ENCODE measurements at regions not wholly inside any gene's neighbourhood (a gene's known extent, or its start where the extent isn't known, plus 50 kb on each side); places are given as distances from the start of the nearest gene placed in this dataset.
A peak's percentile ranks its signal among the peaks of the same experiment; 100 is the strongest.

DNA sequence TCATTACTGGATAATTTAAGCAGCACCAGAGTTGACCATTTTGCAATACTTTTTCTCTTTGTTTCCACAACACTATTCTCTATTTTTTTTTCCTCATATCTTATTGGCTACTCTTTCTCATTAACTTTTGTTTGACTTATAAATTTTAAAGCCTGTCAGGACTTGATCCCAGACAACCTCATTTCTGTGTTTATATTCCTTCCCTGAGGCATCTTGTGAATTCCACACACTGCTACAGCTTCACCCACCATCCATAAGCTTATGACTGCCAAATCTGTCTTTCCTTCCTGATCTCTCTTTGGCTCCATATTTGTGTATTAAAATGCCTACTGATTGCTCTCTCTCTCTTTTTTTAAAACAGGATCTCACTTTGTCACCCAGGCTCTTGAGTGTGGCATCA is 124.6 kb upstream of the MBL2 start:
- no peak for DNase-seq (ENCODE audit: low read depth, low spot score)
- TF ChIP-seq, protein P1, sequence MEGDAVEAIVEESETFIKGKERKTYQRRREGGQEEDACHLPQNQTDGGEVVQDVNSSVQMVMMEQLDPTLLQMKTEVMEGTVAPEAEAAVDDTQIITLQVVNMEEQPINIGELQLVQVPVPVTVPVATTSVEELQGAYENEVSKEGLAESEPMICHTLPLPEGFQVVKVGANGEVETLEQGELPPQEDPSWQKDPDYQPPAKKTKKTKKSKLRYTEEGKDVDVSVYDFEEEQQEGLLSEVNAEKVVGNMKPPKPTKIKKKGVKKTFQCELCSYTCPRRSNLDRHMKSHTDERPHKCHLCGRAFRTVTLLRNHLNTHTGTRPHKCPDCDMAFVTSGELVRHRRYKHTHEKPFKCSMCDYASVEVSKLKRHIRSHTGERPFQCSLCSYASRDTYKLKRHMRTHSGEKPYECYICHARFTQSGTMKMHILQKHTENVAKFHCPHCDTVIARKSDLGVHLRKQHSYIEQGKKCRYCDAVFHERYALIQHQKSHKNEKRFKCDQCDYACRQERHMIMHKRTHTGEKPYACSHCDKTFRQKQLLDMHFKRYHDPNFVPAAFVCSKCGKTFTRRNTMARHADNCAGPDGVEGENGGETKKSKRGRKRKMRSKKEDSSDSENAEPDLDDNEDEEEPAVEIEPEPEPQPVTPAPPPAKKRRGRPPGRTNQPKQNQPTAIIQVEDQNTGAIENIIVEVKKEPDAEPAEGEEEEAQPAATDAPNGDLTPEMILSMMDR (conservative IDR thresholded peaks at IDR 0.05) = no peak
- H3K9me3 Mint-ChIP-seq = peaks cover 5% of the 10 kb centered on the region
- H3K4me1 Mint-ChIP-seq = no peaks in the 10 kb centered on the region
- no peaks in the 10 kb centered on the region for H3K27me3 Mint-ChIP-seq (ENCODE audit: low read depth)
- H3K36me3 Mint-ChIP-seq (ENCODE audit: low read depth) = peaks cover 2% of the 10 kb centered on the region
- no peak overlapping the region for H3K27ac Mint-ChIP-seq (ENCODE audit: unreplicated experiment)
- no peak overlapping the region for H3K4me3 Mint-ChIP-seq

DNA sequence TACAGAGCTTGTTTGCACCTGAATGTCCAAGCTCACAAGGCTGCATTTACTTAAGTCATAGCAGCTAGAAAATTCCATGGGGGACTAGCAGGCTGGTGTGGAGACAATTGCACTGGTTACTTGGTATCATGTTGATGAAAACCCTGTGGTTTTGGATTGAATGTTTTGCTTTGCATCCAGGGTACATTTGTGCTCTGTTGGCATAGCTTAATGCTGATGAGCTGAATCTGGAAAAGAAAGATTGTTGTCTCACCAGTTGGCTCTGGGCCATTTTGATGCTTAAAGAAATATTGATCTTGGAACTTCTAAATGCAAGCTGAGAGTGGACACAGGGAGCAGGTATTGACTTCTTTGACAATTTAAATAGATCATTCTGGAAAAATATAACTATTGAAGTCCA is 122.5 kb upstream of the MBL2 start:
- DNase-seq (ENCODE audit: low read depth, low spot score) = no peak
- Mint-ChIP-seq H3K27me3 (ENCODE audit: low read depth) (no peaks in the 10 kb centered on the region), H3K36me3 (ENCODE audit: low read depth) (peaks cover 2% of the 10 kb centered on the region), H3K4me3 (no peak overlapping the region), H3K4me1 (no peaks in the 10 kb centered on the region), H3K27ac (ENCODE audit: unreplicated experiment) (no peak overlapping the region), H3K9me3 (peaks cover 5% of the 10 kb centered on the region)
- TF ChIP-seq, protein P1 (conservative IDR thresholded peaks at IDR 0.05) = no peak

DNA sequence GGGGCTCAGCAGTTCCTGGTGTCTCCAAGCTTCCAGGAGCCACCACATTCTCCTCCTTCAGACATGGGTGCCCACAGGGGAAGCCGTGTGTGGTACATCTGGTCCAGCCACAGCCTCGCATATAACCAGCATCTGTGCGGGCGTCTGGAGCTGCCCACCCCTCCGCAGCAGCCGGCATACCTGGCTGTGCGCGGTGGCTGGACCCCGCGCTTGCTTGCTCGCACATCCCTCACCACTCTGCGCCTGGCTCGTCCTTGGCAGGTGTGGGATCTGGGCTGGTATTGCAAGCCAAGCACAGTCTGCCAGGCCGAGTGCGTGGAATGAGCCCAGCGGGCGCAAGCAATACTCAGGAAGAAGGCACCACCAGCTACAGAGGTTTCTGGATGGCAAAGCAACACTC is 117.7 kb upstream of the MBL2 start:
- TF ChIP-seq, protein P1 (conservative IDR thresholded peaks at IDR 0.05) = no peak
- H3K4me1 Mint-ChIP-seq = no peaks in the 10 kb centered on the region
- no peak for DNase-seq (ENCODE audit: low read depth, low spot score)
- H3K27me3 Mint-ChIP-seq (ENCODE audit: low read depth) = no peaks in the 10 kb centered on the region
- H3K9me3 Mint-ChIP-seq = no peaks in the 10 kb centered on the region
- no peak overlapping the region for H3K27ac Mint-ChIP-seq (ENCODE audit: unreplicated experiment)
- H3K4me3 Mint-ChIP-seq = no peak overlapping the region
- H3K36me3 Mint-ChIP-seq (ENCODE audit: low read depth) = no peaks in the 10 kb centered on the region

DNA sequence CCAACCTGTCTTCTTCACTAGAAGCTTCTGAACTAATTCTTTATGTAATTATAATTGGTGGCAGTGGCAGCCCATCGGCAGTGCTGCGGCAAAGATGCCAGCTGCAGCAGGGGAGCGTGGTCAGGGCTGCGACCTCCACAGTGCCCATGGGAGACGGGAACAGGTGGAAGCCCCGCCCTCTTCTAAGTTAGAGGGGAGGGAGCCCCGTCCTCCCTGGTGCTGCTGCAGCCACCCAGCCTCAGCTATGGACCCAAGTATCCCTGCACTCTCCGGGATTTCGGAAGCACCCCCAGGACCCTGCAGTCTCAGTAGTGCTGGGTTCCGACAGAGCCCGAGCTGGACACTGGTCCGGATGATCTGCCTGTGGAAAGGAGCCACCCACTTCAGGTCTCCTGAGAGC is 117.0 kb upstream of the MBL2 start:
- no peak overlapping the region for H3K27ac Mint-ChIP-seq (ENCODE audit: unreplicated experiment)
- no peaks in the 10 kb centered on the region for H3K36me3 Mint-ChIP-seq (ENCODE audit: low read depth)
- peaks cover under 1% of the 10 kb centered on the region for H3K4me1 Mint-ChIP-seq
- H3K9me3 Mint-ChIP-seq = no peaks in the 10 kb centered on the region
- TF ChIP-seq, protein P1 (conservative IDR thresholded peaks at IDR 0.05) = no peak
- no peak overlapping the region for H3K4me3 Mint-ChIP-seq
- no peaks in the 10 kb centered on the region for H3K27me3 Mint-ChIP-seq (ENCODE audit: low read depth)
- DNase-seq (ENCODE audit: low read depth, low spot score) = no peak

DNA sequence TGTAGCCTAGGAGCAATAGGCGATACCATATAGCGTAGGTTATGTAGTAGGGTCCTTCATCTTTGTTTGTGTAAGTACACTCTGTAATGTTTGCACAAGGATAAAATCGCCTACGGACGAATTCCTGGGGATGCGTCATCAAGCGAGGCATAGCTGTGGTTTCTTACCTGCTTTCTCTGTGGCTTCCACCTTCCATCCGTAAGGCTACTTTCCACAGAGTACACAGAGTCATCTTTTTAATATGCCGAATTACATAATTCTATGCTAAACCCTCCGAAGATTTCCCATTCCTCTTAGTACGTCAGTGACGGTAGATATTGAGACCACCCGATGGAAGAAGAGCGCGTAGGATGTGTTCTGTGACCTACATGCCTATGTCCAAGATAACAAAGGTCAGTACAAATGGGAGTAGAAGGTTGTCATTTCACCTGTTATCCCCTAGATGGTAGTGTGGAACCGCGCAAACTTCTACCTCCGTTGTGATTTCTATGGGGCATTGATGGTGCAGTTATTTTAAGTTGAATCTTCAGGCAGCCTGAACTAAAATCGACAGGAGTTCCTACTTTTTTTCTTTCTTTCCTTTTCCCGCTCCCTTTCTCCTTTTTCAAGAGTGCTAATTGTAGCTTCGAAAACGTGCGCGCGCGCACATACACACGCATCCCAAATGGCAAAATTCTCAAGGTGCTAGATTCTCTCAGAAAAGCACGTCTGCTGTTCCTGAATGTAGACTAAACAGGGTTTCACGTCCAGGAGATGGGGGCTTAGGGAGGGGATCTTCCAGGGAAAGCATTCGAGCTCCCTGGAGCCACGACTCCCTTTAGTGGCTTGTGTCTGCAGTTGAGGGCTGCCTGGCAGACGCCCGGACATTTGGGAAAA is 111.7 kb upstream of the MBL2 start:
- Mint-ChIP-seq H3K4me1 (peaks cover 15% of the 10 kb centered on the region), H3K4me3 (peak overlapping the region; percentile 28)

More for the DNA sequence above, 111.7 kb upstream of the MBL2 start:
- no peak overlapping the region for H3K27ac Mint-ChIP-seq (ENCODE audit: unreplicated experiment)
- H3K9me3 Mint-ChIP-seq = no peaks in the 10 kb centered on the region
- H3K36me3 Mint-ChIP-seq (ENCODE audit: low read depth) = no peaks in the 10 kb centered on the region
- TF ChIP-seq, protein P1 (conservative IDR thresholded peaks at IDR 0.05) = peak; percentile 92
- H3K27me3 Mint-ChIP-seq (ENCODE audit: low read depth) = no peaks in the 10 kb centered on the region
- DNase-seq (ENCODE audit: low read depth, low spot score) = peak; percentile 58

Data from neural crest cell (in vitro differentiated cells).